Stimulated activated CD4-positive, alpha-beta T cell treated with anti-CD3 and anti-CD28 coated beads, Interleukin-15, amount 100 ng/mL, for 24 hours (primary cell): ENCODE measurements at regions not wholly inside any gene's neighbourhood (a gene's known extent, or its start where the extent isn't known, plus 50 kb on each side); places are given as distances from the start of the nearest gene placed in this dataset.
"Not testable (repeated sequence)": the region's sequence is repeated elsewhere in the genome, so short reads cannot be mapped to it uniquely, and the experiment has no call there.

Experiments
- DNase-seq: peaks from one replicate; pipeline ENCODE4 v3.0.0-alpha.2; 2020

GRCh38 chr5:52623291-52623690 lies 164.4 kb upstream of the ITGA1 start:
- no peak for DNase-seq

DNA sequence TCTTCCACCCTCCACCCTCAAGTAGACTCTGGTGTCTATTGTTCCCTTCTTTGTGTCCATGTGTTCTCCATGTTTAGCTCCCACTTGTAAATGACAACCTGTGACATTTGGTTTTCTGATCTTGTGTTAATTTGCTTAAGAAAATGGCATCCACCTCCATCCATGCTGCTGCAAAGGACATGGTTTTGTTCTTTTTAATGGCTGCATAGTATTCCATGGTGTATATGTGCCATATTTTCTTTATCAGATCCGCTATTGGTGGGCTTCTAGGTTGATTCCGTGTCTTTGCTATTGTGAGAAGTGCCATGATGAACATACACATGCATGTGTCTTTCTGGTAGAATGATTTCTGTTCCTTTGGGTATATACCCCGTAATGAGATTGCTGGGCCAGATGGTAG lies 163.4 kb upstream of the ITGA1 start:
- DNase-seq, result no peak

- DNase-seq, result no peak
Measured at GRCh38 chr5:52626312-52626711, 161.4 kb upstream of the ITGA1 start.

GRCh38 chr5:52627740-52628139 lies 160.0 kb upstream of the ITGA1 start:
- DNase-seq, result no peak

- DNase-seq, result no peak
Measured at GRCh38 chr5:52632281-52632680, 155.4 kb upstream of the ITGA1 start.

- DNase-seq, result not testable (repeated sequence)
Measured at GRCh38 chr5:52634171-52634570, 153.5 kb upstream of the ITGA1 start.

GRCh38 chr5:52638732-52639131 lies 149.0 kb upstream of the ITGA1 start:
- DNase-seq, result no peak

- no peak for DNase-seq
Measured at GRCh38 chr5:52648726-52649125, 139.0 kb upstream of the ITGA1 start.

DNA sequence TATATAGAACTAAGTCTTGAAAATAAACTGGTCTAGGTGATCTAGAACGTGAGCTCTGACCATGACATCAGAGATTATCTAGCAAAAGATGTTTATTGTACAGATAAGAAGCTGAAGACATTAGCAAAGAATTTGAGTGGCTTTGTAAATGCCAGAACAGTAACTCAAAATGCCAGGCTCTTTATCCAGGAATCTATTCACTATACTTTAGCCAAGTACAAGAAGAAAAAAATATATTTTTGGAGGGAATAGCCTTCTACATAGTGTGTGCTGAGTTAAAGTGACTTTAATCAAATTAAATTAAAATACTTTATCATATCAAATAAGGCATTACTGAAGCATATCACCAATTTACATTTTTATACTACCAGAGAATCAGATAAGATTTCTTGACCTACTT lies 132.6 kb upstream of the ITGA1 start:
- no peak for DNase-seq

GRCh38 chr5:52656569-52657246 lies 131.0 kb upstream of the ITGA1 start:
- DNase-seq, result no peak

DNA sequence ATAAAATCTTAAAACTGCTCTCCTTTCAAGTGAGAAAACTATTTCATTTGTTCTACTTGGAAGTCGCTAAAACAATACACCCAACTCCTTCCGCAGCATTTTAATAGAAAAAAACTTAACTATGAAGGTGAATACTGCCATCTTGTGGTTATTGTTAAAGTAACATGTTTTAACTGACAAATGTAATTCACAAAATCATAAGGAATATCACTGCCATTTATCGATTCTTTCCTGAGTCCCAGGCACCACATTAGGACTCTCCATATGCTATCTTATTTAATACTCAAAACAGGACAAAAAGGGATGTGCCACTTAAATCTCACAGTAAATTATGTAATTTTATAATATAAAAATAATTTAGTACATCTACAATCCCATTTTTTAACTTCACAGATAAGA lies 130.5 kb upstream of the ITGA1 start:
- no peak for DNase-seq

GRCh38 chr5:52658246-52658645 lies 129.5 kb upstream of the ITGA1 start:
- no peak for DNase-seq

GRCh38 chr5:52660621-52661020 lies 127.1 kb upstream of the ITGA1 start:
- no peak for DNase-seq

GRCh38 chr5:52661903-52662595 lies 125.7 kb upstream of the ITGA1 start:
- no peak for DNase-seq

DNA sequence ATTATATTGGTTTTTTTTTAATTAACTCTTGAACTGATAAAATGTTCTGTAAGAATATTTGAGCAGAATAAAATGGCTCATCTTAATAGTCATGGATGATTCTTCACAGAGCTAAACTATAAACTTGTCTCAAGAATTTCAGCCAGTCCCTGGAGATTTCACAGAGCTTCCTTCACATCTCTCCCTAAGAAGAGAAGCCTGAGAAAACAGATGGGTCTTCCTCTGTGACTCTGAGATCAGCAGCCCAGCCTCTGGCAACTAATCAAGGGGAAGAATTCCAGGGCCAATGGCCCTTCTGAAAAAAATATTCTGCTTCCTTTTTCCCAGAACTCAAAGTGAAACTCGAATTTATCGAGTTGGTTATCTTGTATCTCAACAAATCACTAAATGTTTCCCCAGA lies 122.2 kb upstream of the ITGA1 start:
- no peak for DNase-seq

GRCh38 chr5:52668139-52668538 lies 119.6 kb upstream of the ITGA1 start:
- DNase-seq, result no peak

DNA sequence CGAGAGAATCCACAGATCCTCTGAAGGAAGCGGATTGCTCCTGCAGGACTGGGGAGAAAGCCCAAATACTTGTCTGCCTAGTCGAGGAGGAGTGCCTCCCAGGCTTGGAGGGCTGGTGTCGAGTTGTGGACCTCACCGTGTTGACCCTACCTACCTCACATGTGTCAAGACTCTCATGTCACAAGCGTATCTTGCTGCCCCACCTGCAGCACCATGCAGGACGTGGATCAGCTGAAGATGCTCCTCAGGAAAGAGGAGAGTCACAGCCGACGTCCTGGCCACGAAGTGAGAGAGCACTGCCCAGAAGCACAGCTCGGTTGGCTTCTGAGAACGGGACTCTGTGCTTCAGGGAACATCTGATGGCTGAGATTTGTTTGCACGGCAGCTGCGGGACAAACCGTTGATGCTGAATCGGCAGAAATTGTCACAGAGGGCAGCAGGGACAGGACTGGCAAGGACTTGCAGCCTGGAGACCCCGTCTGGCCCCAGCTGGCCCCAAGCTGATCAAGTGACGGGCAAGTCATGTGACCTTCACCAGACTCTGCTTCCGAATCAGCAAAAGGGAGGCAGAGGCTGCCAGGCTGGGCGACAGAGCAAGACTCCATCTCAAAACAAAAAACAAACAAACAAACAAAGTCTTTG lies 119.1 kb upstream of the ITGA1 start:
- DNase-seq, result no peak

- DNase-seq, result no peak
Measured at GRCh38 chr5:52672459-52672858, 115.3 kb upstream of the ITGA1 start.

GRCh38 chr5:52673495-52673894 lies 114.2 kb upstream of the ITGA1 start:
- DNase-seq, result no peak

GRCh38 chr5:52674815-52675545 lies 112.7 kb upstream of the ITGA1 start:
- DNase-seq, result no peak

GRCh38 chr5:52682492-52682891 lies 105.2 kb upstream of the ITGA1 start:
- no peak for DNase-seq

DNA sequence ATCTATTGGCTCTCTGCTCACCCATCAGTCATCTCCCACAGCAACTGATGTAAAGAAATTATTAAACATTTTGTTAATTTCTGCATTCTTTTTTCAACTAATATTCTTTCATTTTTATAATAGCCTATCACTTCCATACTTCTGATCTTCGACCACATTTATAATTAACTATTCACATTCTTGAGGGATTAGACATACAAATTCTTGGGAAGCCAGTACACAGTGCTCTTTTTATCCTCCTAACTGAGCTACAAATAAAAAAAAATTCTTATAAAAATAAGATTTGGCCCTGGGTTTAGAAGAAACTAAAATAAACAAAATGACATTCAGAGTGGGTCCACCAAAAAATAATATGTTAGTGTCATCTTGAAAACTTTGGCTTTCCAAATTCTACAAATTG lies 103.7 kb upstream of the ITGA1 start:
- DNase-seq, result no peak

DNA sequence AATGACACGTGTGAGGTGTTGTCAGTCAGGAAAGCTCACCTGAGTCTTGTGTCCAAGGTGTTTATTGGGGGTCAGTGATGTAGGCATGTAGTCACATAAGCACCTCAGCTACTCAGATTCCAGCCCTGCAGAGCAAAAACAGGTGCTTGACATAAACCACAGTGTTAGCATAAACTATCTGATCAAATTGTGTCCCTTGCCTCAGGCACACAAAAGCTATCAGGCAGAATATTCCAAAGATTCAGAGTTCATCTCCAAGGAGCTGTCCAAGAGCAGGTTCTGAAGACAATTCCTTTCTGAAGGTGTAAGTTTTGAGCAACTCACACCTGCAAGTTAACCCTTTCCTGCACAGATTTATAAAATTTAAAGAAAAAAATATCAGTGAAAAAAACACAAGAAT lies 102.2 kb upstream of the ITGA1 start:
- DNase-seq, result no peak

DNA sequence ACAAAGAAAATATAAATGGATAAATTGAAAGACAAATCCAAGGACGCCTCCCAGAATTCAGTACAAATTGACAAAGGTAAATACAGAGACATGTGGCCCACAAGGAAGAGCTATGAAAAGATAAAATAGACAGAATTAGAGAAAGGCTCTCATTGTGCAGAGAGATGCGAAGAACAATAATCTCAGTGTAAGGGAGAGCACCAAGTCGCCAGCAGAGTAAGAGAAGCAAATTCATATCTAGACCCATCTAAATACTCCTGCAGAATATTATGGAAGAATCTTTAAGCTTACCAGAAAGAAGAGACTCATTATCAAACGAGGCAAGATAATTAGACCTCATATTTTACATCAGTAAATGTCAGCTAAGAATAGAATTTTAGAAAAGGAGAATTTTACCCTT lies 101.7 kb upstream of the ITGA1 start:
- no peak for DNase-seq
